ENCODE measurements at regions not wholly inside any gene's neighbourhood (a gene's known extent, or its start where the extent isn't known, plus 50 kb on each side); places are given as distances from the start of the nearest gene placed in this dataset.

DNA sequence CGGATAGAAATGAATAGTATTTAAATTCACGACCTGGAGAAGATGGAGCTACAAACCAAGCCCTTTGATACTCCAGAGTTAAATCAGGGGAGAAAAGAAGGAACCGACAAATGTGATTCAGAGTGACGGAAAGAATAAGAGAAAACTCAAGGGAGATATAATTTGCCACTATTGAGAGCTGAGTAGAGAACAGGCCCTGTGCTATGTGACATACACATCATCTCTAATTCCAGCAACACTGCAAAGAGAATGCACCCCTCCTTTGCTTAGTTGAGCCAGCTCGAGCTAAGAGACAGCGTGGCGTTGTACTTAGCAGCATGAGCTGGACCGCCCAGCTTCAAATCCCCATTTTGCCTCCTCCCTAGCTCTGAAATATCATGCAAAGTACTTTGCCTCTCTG is 266.4 kb upstream of the TENM3 start (continued):
- TF ChIP-seq, protein P1, sequence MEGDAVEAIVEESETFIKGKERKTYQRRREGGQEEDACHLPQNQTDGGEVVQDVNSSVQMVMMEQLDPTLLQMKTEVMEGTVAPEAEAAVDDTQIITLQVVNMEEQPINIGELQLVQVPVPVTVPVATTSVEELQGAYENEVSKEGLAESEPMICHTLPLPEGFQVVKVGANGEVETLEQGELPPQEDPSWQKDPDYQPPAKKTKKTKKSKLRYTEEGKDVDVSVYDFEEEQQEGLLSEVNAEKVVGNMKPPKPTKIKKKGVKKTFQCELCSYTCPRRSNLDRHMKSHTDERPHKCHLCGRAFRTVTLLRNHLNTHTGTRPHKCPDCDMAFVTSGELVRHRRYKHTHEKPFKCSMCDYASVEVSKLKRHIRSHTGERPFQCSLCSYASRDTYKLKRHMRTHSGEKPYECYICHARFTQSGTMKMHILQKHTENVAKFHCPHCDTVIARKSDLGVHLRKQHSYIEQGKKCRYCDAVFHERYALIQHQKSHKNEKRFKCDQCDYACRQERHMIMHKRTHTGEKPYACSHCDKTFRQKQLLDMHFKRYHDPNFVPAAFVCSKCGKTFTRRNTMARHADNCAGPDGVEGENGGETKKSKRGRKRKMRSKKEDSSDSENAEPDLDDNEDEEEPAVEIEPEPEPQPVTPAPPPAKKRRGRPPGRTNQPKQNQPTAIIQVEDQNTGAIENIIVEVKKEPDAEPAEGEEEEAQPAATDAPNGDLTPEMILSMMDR (IDR thresholded peaks at IDR 0.05 in 2 of 3, conservative IDR thresholded peaks at IDR 0.05 in 1 of 3; ENCODE audit: borderline replicate concordance in 1 of 3, insufficient read depth in 1 of 3, low read depth in 2 of 3, low read length in 2 of 3): no peak

DNA sequence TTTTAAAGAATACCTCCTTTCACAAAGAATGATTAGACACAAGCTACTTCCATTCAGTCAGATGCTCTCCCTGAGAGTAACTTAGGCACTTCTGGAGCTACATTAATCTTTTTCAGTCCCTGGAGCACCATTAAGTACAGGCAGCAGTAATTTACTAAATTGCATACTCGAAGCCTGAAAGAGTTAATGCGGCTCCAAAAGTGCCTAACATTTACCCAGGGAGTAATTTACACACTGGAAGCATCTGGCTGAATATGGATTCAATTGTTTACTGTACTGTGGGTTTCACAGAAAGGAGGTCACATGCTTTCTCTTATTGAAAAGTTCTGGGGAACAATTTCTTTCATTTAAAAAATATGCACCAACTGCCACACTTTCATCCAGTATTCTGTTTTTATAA is 260.8 kb upstream of the TENM3 start:
- Histone ChIP-seq H2AFZ (ENCODE audit: low read depth, low read length, poor library complexity, severe bottlenecking) (no peak overlapping the region), H3K4me2 (ENCODE audit: low read length) (no peak overlapping the region), H3K79me2 (ENCODE audit: insufficient read depth, low read length) (no peaks in the 10 kb centered on the region), H3K27me3 (ENCODE audit: insufficient read depth, low read length) (0 out of 2 replicates have a peak, but pooled peaks cover 8% of the 10 kb centered on the region), H3K36me3 (ENCODE audit: control insufficient read depth in 1 of 2, insufficient read depth in 2 of 2, low read length in 2 of 2) (no peaks in the 10 kb centered on the region), H3K9me3 (ENCODE audit: control insufficient read depth in 1 of 2, insufficient read depth in 1 of 2, low read depth in 1 of 2, low read length in 2 of 2) (no peaks in the 10 kb centered on the region), H3K9me2 (ENCODE audit: insufficient read depth) (no peaks in the 10 kb centered on the region), H3K9ac (ENCODE audit: low read length) (no peak overlapping the region), H3K4me3 (replicated peaks in 1 of 2; ENCODE audit: low read depth in 1 of 2, low read length in 2 of 2) (no peak overlapping the region), H3K4me1 (ENCODE audit: control insufficient read depth in 1 of 2, insufficient read depth in 2 of 2, low read length in 2 of 2) (no peaks in the 10 kb centered on the region), H4K20me1 (ENCODE audit: insufficient read depth) (no peaks in the 10 kb centered on the region), H3K27ac (ENCODE audit: low read depth, low read length) (no peak overlapping the region)
- no peak for ATAC-seq
- BruUV-seq (replicated peaks): no TSS peak
- ChIA-PET RAD21 (ENCODE audit: low non-redundant PET in 1 of 2, low total read pairs in 2 of 2, uncharacterized antibody in 2 of 2, unreplicated experiment in 2 of 2) (no interaction called here), POLR2A (no interaction called here), CTCF (no interaction called here)
- intact Hi-C loops (cut with micrococcal nuclease): no loop called here
- TF ChIP-seq SIN3A (IDR thresholded peaks at IDR 0.05; ENCODE audit: low read depth) (no peak), CEBPB (IDR thresholded peaks at IDR 0.05; ENCODE audit: low read depth) (no peak), JUND (IDR thresholded peaks at IDR 0.05) (no peak), SRF (IDR thresholded peaks at IDR 0.05; ENCODE audit: low read depth) (no peak), YY1 (IDR thresholded peaks at IDR 0.05; ENCODE audit: extremely low read depth, insufficient replicate concordance, low read depth, low read length) (no peak), SP1 (IDR thresholded peaks at IDR 0.05; ENCODE audit: low read depth) (no peak), CBX3 (IDR thresholded peaks at IDR 0.05; ENCODE audit: low read depth) (no peak), TCF7L2 (IDR thresholded peaks at IDR 0.05; ENCODE audit: borderline replicate concordance, extremely low read depth, insufficient read depth, insufficient read length) (no peak), EZH2phosphoT487 (IDR thresholded peaks at IDR 0.05; ENCODE audit: borderline replicate concordance) (no peak), ZFX (IDR thresholded peaks at IDR 0.05) (no peak), RAD21 (IDR thresholded peaks at IDR 0.05; ENCODE audit: low read depth) (no peak), FOSL1 (IDR thresholded peaks at IDR 0.05; ENCODE audit: low read depth) (no peak), ELF1 (IDR thresholded peaks at IDR 0.05; ENCODE audit: borderline replicate concordance, low read depth) (no peak), EGR1 (IDR thresholded peaks at IDR 0.05; ENCODE audit: low read depth) (no peak), EZH2 (IDR thresholded peaks at IDR 0.05) (no peak), POLR2A (IDR thresholded peaks at IDR 0.05; ENCODE audit: borderline replicate concordance, extremely low read depth, insufficient read depth, insufficient read length) (no peak)
- TF ChIP-seq, protein P1 (IDR thresholded peaks at IDR 0.05 in 2 of 3, conservative IDR thresholded peaks at IDR 0.05 in 1 of 3; ENCODE audit: borderline replicate concordance in 1 of 3, insufficient read depth in 1 of 3, low read depth in 2 of 3, low read length in 2 of 3): no peak
- TF ChIP-seq, protein P2, sequence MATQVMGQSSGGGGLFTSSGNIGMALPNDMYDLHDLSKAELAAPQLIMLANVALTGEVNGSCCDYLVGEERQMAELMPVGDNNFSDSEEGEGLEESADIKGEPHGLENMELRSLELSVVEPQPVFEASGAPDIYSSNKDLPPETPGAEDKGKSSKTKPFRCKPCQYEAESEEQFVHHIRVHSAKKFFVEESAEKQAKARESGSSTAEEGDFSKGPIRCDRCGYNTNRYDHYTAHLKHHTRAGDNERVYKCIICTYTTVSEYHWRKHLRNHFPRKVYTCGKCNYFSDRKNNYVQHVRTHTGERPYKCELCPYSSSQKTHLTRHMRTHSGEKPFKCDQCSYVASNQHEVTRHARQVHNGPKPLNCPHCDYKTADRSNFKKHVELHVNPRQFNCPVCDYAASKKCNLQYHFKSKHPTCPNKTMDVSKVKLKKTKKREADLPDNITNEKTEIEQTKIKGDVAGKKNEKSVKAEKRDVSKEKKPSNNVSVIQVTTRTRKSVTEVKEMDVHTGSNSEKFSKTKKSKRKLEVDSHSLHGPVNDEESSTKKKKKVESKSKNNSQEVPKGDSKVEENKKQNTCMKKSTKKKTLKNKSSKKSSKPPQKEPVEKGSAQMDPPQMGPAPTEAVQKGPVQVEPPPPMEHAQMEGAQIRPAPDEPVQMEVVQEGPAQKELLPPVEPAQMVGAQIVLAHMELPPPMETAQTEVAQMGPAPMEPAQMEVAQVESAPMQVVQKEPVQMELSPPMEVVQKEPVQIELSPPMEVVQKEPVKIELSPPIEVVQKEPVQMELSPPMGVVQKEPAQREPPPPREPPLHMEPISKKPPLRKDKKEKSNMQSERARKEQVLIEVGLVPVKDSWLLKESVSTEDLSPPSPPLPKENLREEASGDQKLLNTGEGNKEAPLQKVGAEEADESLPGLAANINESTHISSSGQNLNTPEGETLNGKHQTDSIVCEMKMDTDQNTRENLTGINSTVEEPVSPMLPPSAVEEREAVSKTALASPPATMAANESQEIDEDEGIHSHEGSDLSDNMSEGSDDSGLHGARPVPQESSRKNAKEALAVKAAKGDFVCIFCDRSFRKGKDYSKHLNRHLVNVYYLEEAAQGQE (IDR thresholded peaks at IDR 0.05; ENCODE audit: low read depth): no peak
- TF ChIP-seq, protein P3, sequence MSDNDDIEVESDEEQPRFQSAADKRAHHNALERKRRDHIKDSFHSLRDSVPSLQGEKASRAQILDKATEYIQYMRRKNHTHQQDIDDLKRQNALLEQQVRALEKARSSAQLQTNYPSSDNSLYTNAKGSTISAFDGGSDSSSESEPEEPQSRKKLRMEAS (IDR thresholded peaks at IDR 0.05): no peak
- DNase-seq (ENCODE audit: low read depth, low spot score): no peak

Measured in HCT116 (cell line).